ENCODE measurements at regions not wholly inside any gene's neighbourhood (a gene's known extent, or its start where the extent isn't known, plus 50 kb on each side); places are given as distances from the start of the nearest gene placed in this dataset.

DNA sequence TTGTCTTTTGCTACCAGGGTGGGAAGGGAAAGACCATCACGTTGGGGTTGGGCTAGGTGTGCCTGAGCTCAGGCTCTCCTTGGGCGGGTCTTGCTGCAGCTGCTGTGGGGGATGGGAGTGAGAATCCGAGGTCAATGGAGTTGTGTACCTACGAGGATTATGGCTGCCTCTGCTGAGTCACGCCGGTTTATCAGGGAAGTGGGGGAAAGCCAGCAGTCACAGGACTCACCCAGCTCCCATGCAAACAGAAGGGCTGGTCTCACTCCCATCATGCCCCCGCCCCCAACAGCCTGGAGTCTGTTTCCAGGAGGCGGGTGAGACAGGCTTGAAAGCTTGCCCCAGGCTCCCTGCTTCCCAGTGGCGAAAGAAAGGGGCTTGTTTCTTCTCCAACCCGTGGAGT lies 1259.0 kb upstream of the GOT2 start:
- Histone ChIP-seq H3K9ac (ENCODE audit: control insufficient read depth, insufficient read depth, low read length) (no peak overlapping the region), H3K27me3 (replicated peaks in 1 of 2; ENCODE audit: control insufficient read depth in 2 of 2, insufficient read depth in 2 of 2, low read length in 1 of 2) (no peaks in the 10 kb centered on the region), H4K20me1 (ENCODE audit: control insufficient read depth, insufficient read depth) (no peaks in the 10 kb centered on the region), H3K36me3 (ENCODE audit: control insufficient read depth in 2 of 2, insufficient read depth in 2 of 2, low read length in 1 of 2) (no peaks in the 10 kb centered on the region), H3K27ac (ENCODE audit: control insufficient read depth, insufficient read depth) (no peak overlapping the region), H3K79me2 (ENCODE audit: control insufficient read depth, insufficient read depth, low read length) (no peaks in the 10 kb centered on the region), H3K4me2 (ENCODE audit: control insufficient read depth, insufficient read depth) (no peak overlapping the region), H2AFZ (ENCODE audit: control insufficient read depth, low read depth, low read length) (no peak overlapping the region), H3K4me3 (no peak overlapping the region), H3K4me1 (ENCODE audit: control insufficient read depth, insufficient read depth, low read length) (no peaks in the 10 kb centered on the region), H3K9me3 (replicated peaks; ENCODE audit: control insufficient read depth, insufficient read depth, low read length) (no peaks in the 10 kb centered on the region; the same call in 2 of the 3 replicates)
- POLR2A ChIA-PET, result no interaction called here
- 0% methylated on average over 6 of the region's 10 CpGs for WGBS (ENCODE audit: insufficient coverage, insufficient replicate concordance, low lambda C conversion rate, missing lambda C conversion rate)
- intact Hi-C loops (cut with micrococcal nuclease; ENCODE audit: unreplicated experiment), result no loop called here
- in situ Hi-C loops (cut with MboI), result no loop called here
- ATAC-seq, result no peak
- no peak for FAIRE-seq
- CTCF ChIA-PET, result no interaction called here
- DNase-seq (ENCODE audit: low read depth, low spot score), result no peak
- SMC1A ChIA-PET (ENCODE audit: uncharacterized antibody, unreplicated experiment), result no interaction called here
- TF ChIP-seq YBX1 (IDR thresholded peaks at IDR 0.05), result no peak
- TF ChIP-seq EP300 (IDR thresholded peaks at IDR 0.05; ENCODE audit: borderline replicate concordance in 1 of 2, control insufficient read depth in 1 of 2, low read depth in 2 of 2, low read length in 2 of 2), result no peak
- TF ChIP-seq MXI1 (IDR thresholded peaks at IDR 0.05; ENCODE audit: low read depth, low read length), result no peak
- TF ChIP-seq, protein P1, sequence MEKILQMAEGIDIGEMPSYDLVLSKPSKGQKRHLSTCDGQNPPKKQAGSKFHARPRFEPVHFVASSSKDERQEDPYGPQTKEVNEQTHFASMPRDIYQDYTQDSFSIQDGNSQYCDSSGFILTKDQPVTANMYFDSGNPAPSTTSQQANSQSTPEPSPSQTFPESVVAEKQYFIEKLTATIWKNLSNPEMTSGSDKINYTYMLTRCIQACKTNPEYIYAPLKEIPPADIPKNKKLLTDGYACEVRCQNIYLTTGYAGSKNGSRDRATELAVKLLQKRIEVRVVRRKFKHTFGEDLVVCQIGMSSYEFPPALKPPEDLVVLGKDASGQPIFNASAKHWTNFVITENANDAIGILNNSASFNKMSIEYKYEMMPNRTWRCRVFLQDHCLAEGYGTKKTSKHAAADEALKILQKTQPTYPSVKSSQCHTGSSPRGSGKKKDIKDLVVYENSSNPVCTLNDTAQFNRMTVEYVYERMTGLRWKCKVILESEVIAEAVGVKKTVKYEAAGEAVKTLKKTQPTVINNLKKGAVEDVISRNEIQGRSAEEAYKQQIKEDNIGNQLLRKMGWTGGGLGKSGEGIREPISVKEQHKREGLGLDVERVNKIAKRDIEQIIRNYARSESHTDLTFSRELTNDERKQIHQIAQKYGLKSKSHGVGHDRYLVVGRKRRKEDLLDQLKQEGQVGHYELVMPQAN (conservative IDR thresholded peaks at IDR 0.05), result no peak
- TF ChIP-seq CBX3 (IDR thresholded peaks at IDR 0.05; ENCODE audit: borderline replicate concordance, low read depth), result no peak
- no peak for TF ChIP-seq CHD4 (IDR thresholded peaks at IDR 0.05)
- no peak for TF ChIP-seq HDAC2 (IDR thresholded peaks at IDR 0.05)
- TF ChIP-seq EZH2 (IDR thresholded peaks at IDR 0.05; ENCODE audit: borderline replicate concordance, control insufficient read depth, low read depth, low read length), result no peak
- TF ChIP-seq, protein P2, sequence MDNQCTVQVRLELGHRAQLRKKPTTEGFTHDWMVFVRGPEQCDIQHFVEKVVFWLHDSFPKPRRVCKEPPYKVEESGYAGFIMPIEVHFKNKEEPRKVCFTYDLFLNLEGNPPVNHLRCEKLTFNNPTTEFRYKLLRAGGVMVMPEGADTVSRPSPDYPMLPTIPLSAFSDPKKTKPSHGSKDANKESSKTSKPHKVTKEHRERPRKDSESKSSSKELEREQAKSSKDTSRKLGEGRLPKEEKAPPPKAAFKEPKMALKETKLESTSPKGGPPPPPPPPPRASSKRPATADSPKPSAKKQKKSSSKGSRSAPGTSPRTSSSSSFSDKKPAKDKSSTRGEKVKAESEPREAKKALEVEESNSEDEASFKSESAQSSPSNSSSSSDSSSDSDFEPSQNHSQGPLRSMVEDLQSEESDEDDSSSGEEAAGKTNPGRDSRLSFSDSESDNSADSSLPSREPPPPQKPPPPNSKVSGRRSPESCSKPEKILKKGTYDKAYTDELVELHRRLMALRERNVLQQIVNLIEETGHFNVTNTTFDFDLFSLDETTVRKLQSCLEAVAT (IDR thresholded peaks at IDR 0.05), result no peak
- no peak for TF ChIP-seq RCOR1 (conservative IDR thresholded peaks at IDR 0.05; ENCODE audit: low read depth, low read length)
- no peak for TF ChIP-seq STAT3 (IDR thresholded peaks at IDR 0.05; ENCODE audit: low read depth, low read length)
- no peak for TF ChIP-seq SREBF2 (IDR thresholded peaks at IDR 0.05; ENCODE audit: low read length)
- TF ChIP-seq, protein P3, sequence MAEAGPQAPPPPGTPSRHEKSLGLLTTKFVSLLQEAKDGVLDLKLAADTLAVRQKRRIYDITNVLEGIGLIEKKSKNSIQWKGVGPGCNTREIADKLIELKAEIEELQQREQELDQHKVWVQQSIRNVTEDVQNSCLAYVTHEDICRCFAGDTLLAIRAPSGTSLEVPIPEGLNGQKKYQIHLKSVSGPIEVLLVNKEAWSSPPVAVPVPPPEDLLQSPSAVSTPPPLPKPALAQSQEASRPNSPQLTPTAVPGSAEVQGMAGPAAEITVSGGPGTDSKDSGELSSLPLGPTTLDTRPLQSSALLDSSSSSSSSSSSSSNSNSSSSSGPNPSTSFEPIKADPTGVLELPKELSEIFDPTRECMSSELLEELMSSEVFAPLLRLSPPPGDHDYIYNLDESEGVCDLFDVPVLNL (IDR thresholded peaks at IDR 0.05; ENCODE audit: low read depth, low read length), result no peak
- no peak for TF ChIP-seq STAT1 (conservative IDR thresholded peaks at IDR 0.05)
- RAD21 ChIA-PET (ENCODE audit: unreplicated experiment), result no interaction called here
- no TSS peak for BruUV-seq (replicated peaks)
